H9 (cell line): ENCODE measurements at regions not wholly inside any gene's neighbourhood (a gene's known extent, or its start where the extent isn't known, plus 50 kb on each side); places are given as distances from the start of the nearest gene placed in this dataset.

Experiments
- DNase-seq: peaks from one replicate; pipeline ENCODE4 v3.0.0-alpha.2; 2017
- H2AFZ ChIP-seq: one replicate; pipeline ENCODE4 v1.6.1; 2013; ENCODE audit warnings: mild to moderate bottlenecking, low read length, control low read depth, moderate library complexity
- H2AK5ac ChIP-seq: 2 replicates; pipeline ENCODE4 v1.6.1; 2013; ENCODE audit warnings: low read length, control low read depth, mixed read lengths; ENCODE audit not compliant: insufficient read length
- H2BK120ac ChIP-seq: one replicate; pipeline ENCODE4 v1.6.1; 2013; ENCODE audit warnings: low read depth, mild to moderate bottlenecking, low read length, control low read depth, inconsistent platforms; ENCODE audit not compliant: poor library complexity, severe bottlenecking
- H2BK12ac ChIP-seq: 2 replicates; pipeline ENCODE4 v1.6.1; 2013; ENCODE audit warnings: low read length, control low read depth, mixed read lengths, low read depth; ENCODE audit not compliant: insufficient read length
- H2BK15ac ChIP-seq: 2 replicates; pipeline ENCODE4 v1.6.1; 2013; ENCODE audit warnings: low read depth, low read length, control low read depth
- H2BK20ac ChIP-seq: one replicate; pipeline ENCODE4 v1.6.1; 2013; ENCODE audit warnings: low read depth, mild to moderate bottlenecking, low read length, control low read depth, inconsistent platforms; ENCODE audit not compliant: poor library complexity, severe bottlenecking
- H2BK5ac ChIP-seq: 2 replicates; pipeline ENCODE4 v1.6.1; 2013; ENCODE audit warnings: low read length, control low read depth, mixed read lengths; ENCODE audit not compliant: insufficient read length
- H3K14ac ChIP-seq: 2 replicates; pipeline ENCODE4 v1.6.1; 2013; ENCODE audit warnings: low read length, control low read depth; ENCODE audit not compliant: insufficient read depth
- H3K18ac ChIP-seq: 2 replicates; pipeline ENCODE4 v1.6.1; 2013; ENCODE audit warnings: low read depth, mild to moderate bottlenecking, mixed read lengths, low read length, control low read depth; ENCODE audit not compliant: insufficient read length
- H3K23ac ChIP-seq: 2 replicates; pipeline ENCODE4 v1.6.1; 2013; ENCODE audit warnings: low read length, control low read depth, mixed read lengths, low read depth; ENCODE audit not compliant: insufficient read length
- H3K23me2 ChIP-seq: 2 replicates; pipeline ENCODE4 v1.6.1; 2013; ENCODE audit warnings: low read depth, mild to moderate bottlenecking, mixed read lengths, low read length, control low read depth; ENCODE audit not compliant: insufficient read length, poor library complexity, severe bottlenecking
- H3K27ac ChIP-seq: 2 replicates; pipeline ENCODE4 v1.5.1; 2013; ENCODE audit warnings: low read length, control low read depth, mixed read lengths, low read depth; ENCODE audit not compliant: insufficient read length
- H3K27me3 ChIP-seq: 2 replicates; pipeline ENCODE4 v1.6.1; 2013; ENCODE audit warnings: low read length, control low read depth, inconsistent platforms; ENCODE audit not compliant: insufficient read depth
- H3K4ac ChIP-seq: 2 replicates; pipeline ENCODE4 v1.6.1; 2013; ENCODE audit warnings: low read depth, mild to moderate bottlenecking, control low read depth, inconsistent platforms, low read length, moderate library complexity
- H3K4me1 ChIP-seq: 2 replicates; pipeline ENCODE4 v1.6.1; 2013; ENCODE audit warnings: low read length, control low read depth, inconsistent platforms; ENCODE audit not compliant: insufficient read depth
- H3K4me2 ChIP-seq: 2 replicates; pipeline ENCODE4 v1.6.1; 2013; ENCODE audit warnings: low read length, control low read depth, mixed read lengths; ENCODE audit not compliant: insufficient read length, insufficient read depth
- H3K56ac ChIP-seq: 2 replicates; pipeline ENCODE4 v1.6.1; 2013; ENCODE audit warnings: low read depth, mild to moderate bottlenecking, mixed read lengths, low read length, control low read depth; ENCODE audit not compliant: insufficient read length
- H3K79me1 ChIP-seq: 2 replicates; pipeline ENCODE4 v1.6.1; 2013; ENCODE audit warnings: low read depth, mild to moderate bottlenecking, moderate library complexity, low read length, control low read depth, inconsistent platforms; ENCODE audit not compliant: insufficient read depth, poor library complexity, severe bottlenecking
- H3K79me2 ChIP-seq: 2 replicates; pipeline ENCODE4 v1.6.1; 2013; ENCODE audit warnings: low read length, control low read depth, inconsistent platforms; ENCODE audit not compliant: insufficient read depth
- H3K9ac ChIP-seq: 2 replicates; pipeline ENCODE4 v1.6.1; 2013; ENCODE audit warnings: low read length, control low read depth, mixed read lengths; ENCODE audit not compliant: insufficient read length; ENCODE audit errors: extremely low read depth
- H3K9me3 ChIP-seq: one replicate; pipeline ENCODE4 v1.6.1; 2013; ENCODE audit warnings: low read depth, low read length, inconsistent platforms; ENCODE audit not compliant: control insufficient read depth
- H3T11ph ChIP-seq: one replicate; pipeline ENCODE4 v1.6.1; 2013; ENCODE audit warnings: mild to moderate bottlenecking, low read length, control low read depth, inconsistent platforms
- H4K20me1 ChIP-seq: one replicate; pipeline ENCODE4 v1.6.1; 2013; ENCODE audit not compliant: control insufficient read depth, insufficient read length, insufficient read depth
- H4K5ac ChIP-seq: 2 replicates; pipeline ENCODE4 v1.6.1; 2013; ENCODE audit warnings: low read depth, mild to moderate bottlenecking, mixed read lengths, low read length, control low read depth; ENCODE audit not compliant: insufficient read length
- H4K8ac ChIP-seq: replicated peaks from 2 replicates; pipeline ENCODE4 v1.6.1; 2013; ENCODE audit warnings: low read length, control low read depth, mixed read lengths, low read depth; ENCODE audit not compliant: insufficient read length
- H4K91ac ChIP-seq: 2 replicates; pipeline ENCODE4 v1.6.1; 2013; ENCODE audit warnings: low read depth, mild to moderate bottlenecking, moderate library complexity, mixed read lengths, low read length, control low read depth; ENCODE audit not compliant: insufficient read length
- H3K27ac Mint-ChIP-seq, 3 experiments: 2 replicates in 2 of 3; 3 replicates in 1 of 3; pipeline ENCODE4 v1.8.0; 2020 to 2021; ENCODE audit warnings: mixed read lengths in 3 of 3, mild to moderate bottlenecking in 1 of 3, moderate library complexity in 1 of 3
- H3K27me3 Mint-ChIP-seq: 2 replicates; pipeline ENCODE4 v1.8.0; 2021; ENCODE audit warnings: low read depth, mild to moderate bottlenecking, moderate library complexity, mixed read lengths
- H3K36me3 Mint-ChIP-seq, 3 experiments: 2 replicates in 2 of 3; 3 replicates in 1 of 3; pipeline ENCODE4 v1.8.0; 2020 to 2021; ENCODE audit warnings: low read depth in 3 of 3, mixed read lengths in 3 of 3; ENCODE audit not compliant: insufficient read depth in 1 of 3
- H3K4me1 Mint-ChIP-seq, 2 experiments: 2 replicates each; pipeline ENCODE4 v1.8.0; 2020; ENCODE audit warnings: mixed read lengths in 2 of 2
- H3K4me3 Mint-ChIP-seq, 2 experiments: 2 replicates in 1 of 2; 3 replicates in 1 of 2; pipeline ENCODE4 v1.8.0; 2020 to 2021; ENCODE audit warnings: mild to moderate bottlenecking in 2 of 2, mixed read lengths in 2 of 2, moderate library complexity in 1 of 2
- H3K9me3 Mint-ChIP-seq, 2 experiments: 2 replicates in 1 of 2; 3 replicates in 1 of 2; pipeline ENCODE4 v1.8.0; 2020; ENCODE audit warnings: mild to moderate bottlenecking in 2 of 2, mixed read lengths in 2 of 2, moderate library complexity in 1 of 2
- CTCF ChIP-seq: fragments of 200-600 bp; sonication (generic); conservative IDR thresholded peaks from 3 replicates; pipeline ENCODE4 v1.8.0; 2021; ENCODE audit warnings: antibody characterized with exemption, mild to moderate bottlenecking
- WGBS: extraction: QIAGEN DNeasy Blood & Tissue Kit; methylation state at CpG from one replicate; pipeline ENCODE4 v1.1.7; 2013; ENCODE audit warnings: missing lambda C conversion rate, low lambda C conversion rate, mixed read lengths; ENCODE audit not compliant: insufficient read length; ENCODE audit errors: extremely low coverage; 5-methylcytosine and 5-hydroxymethylcytosine counted together

- H2BK5ac ChIP-seq, result no peak overlapping the region
- WGBS, result no CpG with 5 or more reads among the region's 9 CpGs
- no peak overlapping the region for H3K4ac ChIP-seq
- no peak overlapping the region for H3K56ac ChIP-seq
- H2BK15ac ChIP-seq, result no peak overlapping the region
- Mint-ChIP-seq H3K27me3 (no peaks in the 10 kb centered on the region), H3K27ac (peak overlapping the region in 1 of 3 experiments; percentile 13; a peak in 1 of 7 replicates), H3K9me3 (peaks cover 23 to 30% of the 10 kb centered on the region in 2 experiments), H3K4me1 (peaks cover 4 to 10% of the 10 kb centered on the region in 2 experiments; a peak in 3 of 4 replicates), H3K4me3 (no peak overlapping the region), H3K36me3 (peaks cover 6 to 20% (median 7%) of the 10 kb centered on the region in 3 experiments)
- H3K23me2 ChIP-seq, result no peaks in the 10 kb centered on the region
- TF ChIP-seq CTCF, result no peak
- no peak overlapping the region for H2AFZ ChIP-seq
- DNase-seq, result peak; percentile 34
- no peak overlapping the region for H3K14ac ChIP-seq
- H3K4me2 ChIP-seq, result no peak overlapping the region
- H3K4me1 ChIP-seq, result no peaks in the 10 kb centered on the region
- no peak overlapping the region for H4K5ac ChIP-seq
- no peak overlapping the region for H2AK5ac ChIP-seq
- H2BK120ac ChIP-seq, result no peak overlapping the region
- no peaks in the 10 kb centered on the region for H3K9me3 ChIP-seq
- H3K18ac ChIP-seq, result no peak overlapping the region
- no peak overlapping the region for H4K8ac ChIP-seq
- no peak overlapping the region for H2BK20ac ChIP-seq
- no peaks in the 10 kb centered on the region for H3K27me3 ChIP-seq
- no peak overlapping the region for H2BK12ac ChIP-seq
- H3K23ac ChIP-seq, result no peak overlapping the region
- no peak overlapping the region for H3K27ac ChIP-seq
- H3K79me1 ChIP-seq, result no peaks in the 10 kb centered on the region
- no peak overlapping the region for H3T11ph ChIP-seq
- H4K91ac ChIP-seq, result no peak overlapping the region
- no peaks in the 10 kb centered on the region for H3K79me2 ChIP-seq
- no peaks in the 10 kb centered on the region for H4K20me1 ChIP-seq
- H3K9ac ChIP-seq, result no peak overlapping the region
Measured at GRCh38 chr1:218633238-218633988, 288.3 kb downstream of the TGFB2 start.
